ENCODE measurements at regions not wholly inside any gene's neighbourhood (a gene's known extent, or its start where the extent isn't known, plus 50 kb on each side); places are given as distances from the start of the nearest gene placed in this dataset.

GRCh38 chr5:31097851-31098250, 95.6 kb upstream of the CDH6 start:
- DNase-seq, result no peak

- no peak for DNase-seq
Observed at GRCh38 chr5:31096238-31096865, 97.1 kb upstream of the CDH6 start.

GRCh38 chr5:31095796-31096195, 97.7 kb upstream of the CDH6 start:
- no peak for DNase-seq

GRCh38 chr5:31091501-31091900, 102.0 kb upstream of the CDH6 start:
- DNase-seq, result no peak

- no peak for DNase-seq
Observed at GRCh38 chr5:31090467-31090866, 103.0 kb upstream of the CDH6 start.

GRCh38 chr5:31086839-31087415, 106.6 kb upstream of the CDH6 start:
- DNase-seq, result no peak

- no peak for DNase-seq
Observed at GRCh38 chr5:31084871-31085270, 108.6 kb upstream of the CDH6 start.

- DNase-seq, result no peak
Observed at GRCh38 chr5:31083364-31083763, 110.1 kb upstream of the CDH6 start.

- DNase-seq, result no peak
Observed at GRCh38 chr5:31079668-31080067, 113.8 kb upstream of the CDH6 start.

GRCh38 chr5:31078956-31079355, 114.5 kb upstream of the CDH6 start:
- no peak for DNase-seq

GRCh38 chr5:31075981-31076380, 117.5 kb upstream of the CDH6 start:
- no peak for DNase-seq

- no peak for DNase-seq
Observed at GRCh38 chr5:31068287-31068686, 125.2 kb upstream of the CDH6 start.

- no peak for DNase-seq
Observed at GRCh38 chr5:31066655-31067328, 126.7 kb upstream of the CDH6 start.

- DNase-seq, result no peak
Observed at GRCh38 chr5:31064215-31064614, 129.3 kb upstream of the CDH6 start.

- no peak for DNase-seq
Observed at GRCh38 chr5:31062902-31063580, 130.4 kb upstream of the CDH6 start.

- no peak for DNase-seq
Observed at GRCh38 chr5:31059889-31060288, 133.6 kb upstream of the CDH6 start.

GRCh38 chr5:31054453-31054852, 139.0 kb upstream of the CDH6 start:
- DNase-seq, result no peak

GRCh38 chr5:31052937-31053658, 140.4 kb upstream of the CDH6 start:
- DNase-seq, result no peak

GRCh38 chr5:31051316-31051715, 142.2 kb upstream of the CDH6 start:
- no peak for DNase-seq

- DNase-seq, result no peak
Observed at GRCh38 chr5:31049936-31050704, 143.4 kb upstream of the CDH6 start.

GRCh38 chr5:31049461-31049860, 144.0 kb upstream of the CDH6 start:
- DNase-seq, result no peak

All from T-helper 1 cell (primary cell).